SK-N-SH (cell line): ENCODE measurements at regions not wholly inside any gene's neighbourhood (a gene's known extent, or its start where the extent isn't known, plus 50 kb on each side); places are given as distances from the start of the nearest gene placed in this dataset.

ENCODE experiments used
- CTCF ChIP-seq: fragments of 200-600 bp; sonication (generic); IDR thresholded peaks from 2 replicates; pipeline ENCODE4 v1.6.1; 2017; ENCODE audit warnings: antibody characterized with exemption, mild to moderate bottlenecking, moderate library complexity
- FOSL2 ChIP-seq: IDR thresholded peaks from 2 replicates; pipeline ENCODE4 v1.4.0; 2012; ENCODE audit warnings: low read depth, mild to moderate bottlenecking, moderate library complexity, borderline replicate concordance
- JUND ChIP-seq: IDR thresholded peaks from 2 replicates; pipeline ENCODE4 v1.4.0; 2012
- MXI1 ChIP-seq: IDR thresholded peaks from 2 replicates; pipeline ENCODE4 v1.6.1; 2012; ENCODE audit warnings: mild to moderate bottlenecking, low read depth, low read length, improper control_type of control experiment
- POLR2AphosphoS5 ChIP-seq: IDR thresholded peaks from 2 replicates; pipeline ENCODE4 v1.6.1; 2012; ENCODE audit warnings: low read depth, low read length
- REST ChIP-seq: IDR thresholded peaks from 2 replicates; pipeline ENCODE4 v1.6.1; 2012; ENCODE audit warnings: mild to moderate bottlenecking, low read depth, low read length, moderate library complexity
- RXRA ChIP-seq: IDR thresholded peaks from 2 replicates; pipeline ENCODE4 v1.4.0; 2012; ENCODE audit warnings: low read depth, mild to moderate bottlenecking, borderline replicate concordance
- SIN3A ChIP-seq: IDR thresholded peaks from 2 replicates; pipeline ENCODE4 v1.6.1; 2012; ENCODE audit warnings: low read depth, mild to moderate bottlenecking, low read length, moderate library complexity, borderline replicate concordance
- TAF1 ChIP-seq: IDR thresholded peaks from 2 replicates; pipeline ENCODE4 v1.6.1; 2012; ENCODE audit warnings: low read depth, mild to moderate bottlenecking, low read length, moderate library complexity, borderline replicate concordance
- USF2 ChIP-seq: fragments of 150-350 bp; IDR thresholded peaks from 2 replicates; pipeline ENCODE4 v1.6.1; 2017; ENCODE audit warnings: antibody characterized with exemption, low read length, low read depth, borderline replicate concordance

- TF ChIP-seq CTCF, result no peak
- no peak for TF ChIP-seq RXRA
- no peak for TF ChIP-seq USF2
- TF ChIP-seq TAF1, result no peak
- TF ChIP-seq MXI1, result no peak
- TF ChIP-seq JUND, result no peak
- TF ChIP-seq POLR2AphosphoS5, result no peak
- no peak for TF ChIP-seq FOSL2
- TF ChIP-seq SIN3A, result no peak
- TF ChIP-seq REST, result no peak
Observed at GRCh38 chr1:189237008-189237407, 1240.7 kb downstream of the BRINP3 start.
